Body of pancreas (tissue), 4 donors: ENCODE measurements at regions not wholly inside any gene's neighbourhood (a gene's known extent, or its start where the extent isn't known, plus 50 kb on each side); places are given as distances from the start of the nearest gene placed in this dataset.

ENCODE experiments used
- ATAC-seq: fragments of 150-250 bp; one replicate; pipeline ENCODE4 v1.9.1; 2016
- DNase-seq, 4 donors: peaks; one replicate each; pipeline ENCODE4 v3.0.0-alpha.2; 2019
- H3K27ac ChIP-seq, 4 donors: fragments of 200-600 bp; sonication (generic); 1 replicate in 3 of 4; 2 replicates in 1 of 4; pipeline versions ENCODE4 v1.5.1 to v1.6.1; 2016 to 2019; ENCODE audit warnings: mild to moderate bottlenecking in 1 of 4, mixed read lengths in 1 of 4, moderate library complexity in 1 of 4
- H3K27me3 ChIP-seq, 2 donors: fragments of 200-600 bp; sonication (generic); one replicate each; pipeline ENCODE4 v1.6.0; 2016; ENCODE audit warnings: mild to moderate bottlenecking in 1 of 2
- H3K36me3 ChIP-seq, 2 donors: fragments of 200-600 bp; sonication (generic); replicated peaks in 1 of 2; 2 replicates each; pipeline ENCODE4 v1.5.1; 2016; ENCODE audit warnings: low read depth in 2 of 2; ENCODE audit not compliant: insufficient read depth in 1 of 2
- H3K4me1 ChIP-seq: fragments of 200-600 bp; sonication (generic); one replicate; pipeline ENCODE4 v1.6.0; 2016
- H3K4me3 ChIP-seq, 2 donors: fragments of 200-600 bp; sonication (generic); 1 replicate in 1 of 2; 2 replicates in 1 of 2; pipeline ENCODE4 v1.5.1; 2016 to 2019
- H3K9me3 ChIP-seq, 3 donors: fragments of 200-600 bp; sonication (generic); 1 replicate in 2 of 3; 2 replicates in 1 of 3; pipeline ENCODE4 v1.5.1; 2016
- CTCF ChIP-seq, 7 experiments: fragments of 450-650 bp in 4 of 7; fragments of 200-600 bp in 3 of 7; sonication (generic) in 3 of 7; IDR thresholded peaks; one replicate each; pipeline ENCODE4 v1.5.1; 2016 to 2019; ENCODE audit warnings: antibody characterized with exemption in 7 of 7
- POLR2A ChIP-seq, 3 donors: fragments of 450-650 bp; IDR thresholded peaks; one replicate each; pipeline ENCODE4 v1.6.1; 2016; ENCODE audit warnings: antibody characterized with exemption in 3 of 3, mild to moderate bottlenecking in 2 of 3
- WGBS, 2 donors: methylation state at CpG; one replicate each; pipeline ENCODE4 v1.1.5; 2017; 5-methylcytosine and 5-hydroxymethylcytosine counted together
- intact Hi-C: fragments of 100-400 bp; cut with DNase I; formaldehyde crosslinking; loops from one replicate; pipeline ENCODE4 v1.15.1; 2023

- Histone ChIP-seq H3K27me3 (no peaks in the 10 kb centered on the region), H3K27ac (no peak overlapping the region), H3K4me3 (no peak overlapping the region), H3K9me3 (peaks cover 0 to 13% (median 0%) of the 10 kb centered on the region in 3 donors), H3K36me3 (no peaks in the 10 kb centered on the region), H3K4me1 (peaks cover 7% of the 10 kb centered on the region)
- no peak for DNase-seq
- no peak for TF ChIP-seq POLR2A (IDR thresholded peaks at IDR 0.05)
- no peak for TF ChIP-seq CTCF (IDR thresholded peaks at IDR 0.05)
- intact Hi-C loops, result no loop called here
- ATAC-seq, result no peak
Measured at GRCh38 chr7:69002416-69002815, 595.9 kb upstream of the AUTS2 start.

GRCh38 chr7:69012149-69012548 is 586.1 kb upstream of the AUTS2 start:
- intact Hi-C loops, result no loop called here
- TF ChIP-seq CTCF (IDR thresholded peaks at IDR 0.05) (no peak), POLR2A (IDR thresholded peaks at IDR 0.05) (no peak)
- 83 to 91% methylated on average over 1 of the region's 1 CpG for WGBS, 2 donors
- Histone ChIP-seq H3K4me1 (no peaks in the 10 kb centered on the region), H3K36me3 (no peaks in the 10 kb centered on the region), H3K27me3 (no peaks in the 10 kb centered on the region), H3K27ac (no peak overlapping the region), H3K9me3 (no peaks in the 10 kb centered on the region), H3K4me3 (no peak overlapping the region)
- DNase-seq (no peak), ATAC-seq (no peak)

GRCh38 chr7:69017208-69017607 is 581.1 kb upstream of the AUTS2 start:
- no peak overlapping the region for H3K4me3 ChIP-seq
- DNase-seq, result no peak
- no peaks in the 10 kb centered on the region for H3K27me3 ChIP-seq
- no peak for TF ChIP-seq CTCF (IDR thresholded peaks at IDR 0.05)
- no peak for TF ChIP-seq POLR2A (IDR thresholded peaks at IDR 0.05)
- no peaks in the 10 kb centered on the region for H3K4me1 ChIP-seq
- no peak for ATAC-seq
- H3K36me3 ChIP-seq, result no peaks in the 10 kb centered on the region
- intact Hi-C loops, result no loop called here
- H3K9me3 ChIP-seq, result no peaks in the 10 kb centered on the region
- H3K27ac ChIP-seq, result no peak overlapping the region
- 89 to 90% methylated on average over 3 of the region's 3 CpGs for whole genome bisulfite sequencing, 2 donors

GRCh38 chr7:69018200-69018599 is 580.1 kb upstream of the AUTS2 start:
- intact Hi-C loops, result no loop called here
- Histone ChIP-seq H3K27ac (no peak overlapping the region), H3K4me1 (no peaks in the 10 kb centered on the region), H3K36me3 (no peaks in the 10 kb centered on the region), H3K9me3 (no peaks in the 10 kb centered on the region), H3K4me3 (no peak overlapping the region), H3K27me3 (no peaks in the 10 kb centered on the region)
- TF ChIP-seq POLR2A (IDR thresholded peaks at IDR 0.05) (no peak), CTCF (IDR thresholded peaks at IDR 0.05) (no peak)
- WGBS, 2 donors, result 37 to 45% methylated on average over 2 to 3 of the region's 3 CpGs
- DNase-seq (no peak), ATAC-seq (no peak)

GRCh38 chr7:69019437-69019836 is 578.8 kb upstream of the AUTS2 start:
- intact Hi-C loops, result no loop called here
- DNase-seq (no peak), ATAC-seq (no peak)
- Histone ChIP-seq H3K9me3 (no peaks in the 10 kb centered on the region), H3K4me1 (no peaks in the 10 kb centered on the region), H3K4me3 (no peak overlapping the region), H3K27me3 (no peaks in the 10 kb centered on the region), H3K36me3 (no peaks in the 10 kb centered on the region), H3K27ac (no peak overlapping the region)
- 51 to 55% methylated on average over 3 of the region's 3 CpGs for WGBS, 2 donors
- no peak for TF ChIP-seq CTCF (IDR thresholded peaks at IDR 0.05)
- TF ChIP-seq POLR2A (IDR thresholded peaks at IDR 0.05), result no peak
